ENCODE measurements at regions not wholly inside any gene's neighbourhood (a gene's known extent, or its start where the extent isn't known, plus 50 kb on each side); places are given as distances from the start of the nearest gene placed in this dataset.

GRCh38 chr7:31284106-31284505, 56.4 kb downstream of the NEUROD6 start:
- no peak for DNase-seq (ENCODE audit: low read depth)

DNA sequence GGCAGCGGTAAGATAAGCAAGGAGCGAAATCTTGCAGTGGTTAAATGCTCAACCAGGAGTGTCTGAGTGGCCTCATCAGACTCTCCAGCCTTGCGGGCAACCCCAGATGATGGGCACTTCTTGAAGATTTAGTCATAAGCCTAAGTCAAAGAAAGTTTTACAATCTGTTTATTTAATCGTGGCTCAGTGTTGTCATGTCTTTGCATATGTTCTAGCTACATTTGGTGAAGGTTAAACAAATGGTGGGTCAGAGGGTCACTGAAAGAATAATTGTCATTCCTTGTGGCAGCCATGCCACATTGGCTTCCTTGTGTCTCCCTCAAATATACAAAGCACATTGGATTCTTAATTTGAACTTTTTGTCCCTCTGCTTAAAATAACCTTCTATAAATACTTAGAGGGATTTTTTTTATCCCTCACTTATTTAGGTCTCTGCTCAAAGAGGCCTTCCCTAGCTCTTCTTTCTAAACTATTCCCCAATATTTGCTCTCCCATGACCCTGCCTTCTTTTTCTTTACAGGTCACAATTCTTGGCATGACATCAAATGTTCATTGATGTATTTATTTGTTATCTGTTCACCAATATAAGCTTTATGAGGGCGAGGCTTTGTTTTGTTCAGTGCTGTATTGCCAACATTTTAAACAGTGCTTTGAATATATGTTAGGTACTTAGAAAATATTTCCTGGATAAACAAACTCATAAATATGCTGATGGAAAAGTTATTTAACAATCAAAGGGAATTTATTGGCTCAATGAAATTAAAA, 68.7 kb downstream of the NEUROD6 start:
- DNase-seq (ENCODE audit: low read depth), result no peak

GRCh38 chr7:31267486-31267885, 73.0 kb downstream of the NEUROD6 start:
- no peak for DNase-seq (ENCODE audit: low read depth)

DNA sequence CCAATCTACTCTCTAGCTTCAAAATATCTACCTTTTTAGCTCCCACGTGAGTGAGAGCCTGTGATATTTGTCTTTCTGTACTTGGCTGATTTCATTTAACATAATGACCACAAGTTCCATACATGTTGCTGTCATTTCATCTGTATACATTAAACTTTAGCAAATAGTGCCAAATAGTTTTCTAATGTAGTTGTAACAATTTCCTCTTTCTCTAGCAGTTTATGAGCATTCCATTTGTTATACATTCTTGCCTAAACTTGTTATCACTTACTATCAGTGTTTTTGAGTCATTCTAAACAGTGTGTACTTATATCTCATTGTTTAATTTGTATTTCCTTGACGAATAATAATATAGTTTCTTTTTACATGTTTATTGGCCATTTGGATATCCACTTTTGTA, 77.2 kb downstream of the NEUROD6 start:
- DNase-seq (ENCODE audit: low read depth), result no peak

GRCh38 chr7:31261341-31261740, 79.2 kb downstream of the NEUROD6 start:
- DNase-seq (ENCODE audit: low read depth), result no peak

DNA sequence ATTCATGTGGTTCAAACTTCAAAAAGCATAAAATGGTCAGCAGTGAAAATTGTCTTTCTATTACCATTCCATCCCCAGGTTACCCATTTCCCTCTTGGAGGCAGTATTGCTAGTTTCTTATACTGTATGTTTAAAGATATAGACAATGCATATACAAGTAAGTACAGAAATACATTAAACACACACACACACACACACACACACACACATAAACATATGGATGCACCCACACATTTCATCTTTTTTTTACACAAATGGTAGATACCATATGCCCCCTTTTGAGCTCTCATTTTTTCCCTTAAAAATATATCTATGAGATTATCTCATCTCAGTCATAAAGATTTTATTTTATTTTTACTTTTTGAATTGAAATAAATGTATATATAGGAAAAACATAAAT, 79.7 kb downstream of the NEUROD6 start:
- DNase-seq (ENCODE audit: low read depth), result no peak

GRCh38 chr7:31258391-31258790, 82.1 kb downstream of the NEUROD6 start:
- DNase-seq (ENCODE audit: low read depth), result no peak

DNA sequence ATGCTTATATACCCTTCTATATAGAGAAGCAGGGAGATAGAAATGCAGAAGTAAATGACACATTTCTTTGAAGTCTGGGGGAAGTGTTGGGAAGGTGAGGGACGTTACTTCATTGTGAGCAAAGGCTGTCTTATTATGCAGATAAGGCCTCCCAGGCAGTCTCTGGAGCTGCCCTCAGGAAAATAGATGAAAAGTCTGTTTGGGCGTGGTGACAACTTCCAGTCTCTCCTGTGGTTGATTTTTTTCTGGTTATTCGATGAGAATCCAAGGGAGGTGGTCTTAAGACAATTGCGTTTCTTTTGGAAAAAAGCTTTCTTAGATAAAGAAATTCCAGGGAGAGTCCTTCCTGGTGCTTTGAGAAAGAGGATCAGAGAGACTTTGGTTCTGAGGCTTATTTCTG, 84.0 kb downstream of the NEUROD6 start:
- no peak for DNase-seq (ENCODE audit: low read depth)

GRCh38 chr7:31254926-31255325, 85.6 kb downstream of the NEUROD6 start:
- no peak for DNase-seq (ENCODE audit: low read depth)

GRCh38 chr7:31253532-31253931, 87.0 kb downstream of the NEUROD6 start:
- DNase-seq (ENCODE audit: low read depth), result no peak

DNA sequence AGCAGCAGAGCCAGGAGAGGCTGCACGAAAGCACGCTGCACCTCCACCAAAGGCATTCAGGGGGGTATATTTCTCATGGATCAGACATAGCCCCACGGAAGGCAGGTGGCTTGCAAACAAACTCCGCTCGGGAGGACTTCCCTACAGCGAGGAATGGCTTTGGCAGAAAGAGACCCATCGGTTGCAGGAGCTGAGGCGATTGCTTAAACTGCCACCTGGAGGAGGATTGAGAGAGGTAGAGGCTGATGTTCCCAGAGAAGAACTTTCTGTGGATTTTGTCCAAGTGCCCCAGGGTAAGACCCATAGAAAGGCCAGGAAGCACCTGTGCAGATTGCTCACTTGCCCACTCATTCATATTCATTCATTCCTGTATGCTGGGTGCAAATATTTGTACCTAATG, 89.1 kb downstream of the NEUROD6 start:
- no peak for DNase-seq (ENCODE audit: low read depth)

DNA sequence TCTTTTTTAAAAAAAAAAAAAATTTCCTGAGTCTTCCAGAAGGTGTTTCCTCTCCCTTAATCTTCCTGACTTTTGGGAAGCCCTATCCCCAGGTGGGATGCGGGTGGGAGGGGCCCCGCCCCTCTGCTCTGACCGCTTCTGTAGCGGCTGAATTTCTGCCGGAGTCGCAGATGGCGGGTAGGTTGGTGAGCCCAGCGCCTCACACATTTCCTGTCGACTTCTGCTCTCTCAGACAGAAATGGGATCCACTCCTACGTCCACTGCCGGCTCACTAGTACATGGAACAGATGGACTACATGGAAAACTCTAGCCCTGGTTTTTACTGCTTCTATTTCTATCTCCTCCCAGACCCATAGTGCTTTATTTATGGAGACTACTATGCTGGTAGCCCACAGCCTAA, 90.9 kb downstream of the NEUROD6 start:
- no peak for DNase-seq (ENCODE audit: low read depth)

GRCh38 chr7:31236868-31237267, 103.7 kb downstream of the NEUROD6 start:
- no peak for DNase-seq (ENCODE audit: low read depth)

DNA sequence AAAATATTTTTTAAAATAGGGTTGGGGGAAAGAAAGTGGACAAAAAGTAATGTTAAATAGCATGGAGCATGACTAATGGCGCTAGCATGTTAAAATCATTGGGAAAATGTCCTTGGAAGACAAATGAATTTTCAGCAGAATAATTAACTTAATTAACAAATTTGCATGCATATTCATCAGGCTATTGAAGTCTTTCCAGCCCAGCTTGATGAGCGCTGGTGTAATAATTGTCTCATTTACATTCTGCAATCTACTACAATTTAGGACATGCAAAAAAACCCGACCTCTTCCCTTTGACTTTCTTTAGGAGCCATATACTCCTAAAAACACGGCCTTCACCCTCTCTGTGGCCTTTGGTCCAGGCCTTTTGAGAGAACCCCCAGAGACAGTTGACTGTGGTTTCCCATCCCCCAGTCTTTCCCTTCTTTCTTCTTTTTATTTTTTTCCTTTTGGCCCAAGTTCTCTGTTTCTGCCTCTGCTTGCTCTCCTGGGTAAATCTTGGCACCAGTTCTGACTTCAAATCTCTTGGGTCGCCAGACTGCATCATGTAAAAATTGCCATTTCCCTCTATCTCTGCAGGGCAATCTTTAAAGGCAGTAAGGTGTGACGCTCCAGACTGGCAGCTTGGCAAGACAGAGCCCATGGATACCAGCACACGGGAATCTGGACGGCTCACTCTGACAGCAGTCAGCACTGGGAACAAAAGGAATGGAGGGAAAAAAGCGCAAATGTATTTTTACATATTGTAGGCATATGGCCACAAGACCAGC, 105.5 kb downstream of the NEUROD6 start:
- no peak for DNase-seq (ENCODE audit: low read depth)

- DNase-seq (ENCODE audit: low read depth), result no peak
These were observed 111.6 kb downstream of the NEUROD6 start for GRCh38 chr7:31228957-31229356.

GRCh38 chr7:31214751-31215150, 125.8 kb downstream of the NEUROD6 start:
- DNase-seq (ENCODE audit: low read depth), result no peak

DNA sequence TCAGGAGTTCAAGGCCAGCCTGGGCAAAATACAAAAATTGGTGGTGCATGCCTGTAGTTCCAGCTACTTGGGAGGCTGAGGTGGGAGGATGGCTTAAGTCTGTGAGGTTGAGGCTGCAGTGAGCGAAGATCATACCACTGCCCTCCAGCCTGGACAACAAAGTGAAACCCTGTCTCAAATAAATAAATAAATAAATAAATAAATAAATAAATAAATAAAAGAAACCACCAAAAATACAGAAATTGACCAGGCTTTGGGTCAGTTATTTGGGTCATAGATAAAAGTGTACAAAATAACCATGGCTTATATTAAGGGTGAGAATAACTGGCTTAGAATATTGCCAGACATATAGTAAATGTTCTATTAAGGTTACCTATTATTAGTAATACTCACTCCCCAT, 129.2 kb downstream of the NEUROD6 start:
- DNase-seq (ENCODE audit: low read depth), result no peak

DNA sequence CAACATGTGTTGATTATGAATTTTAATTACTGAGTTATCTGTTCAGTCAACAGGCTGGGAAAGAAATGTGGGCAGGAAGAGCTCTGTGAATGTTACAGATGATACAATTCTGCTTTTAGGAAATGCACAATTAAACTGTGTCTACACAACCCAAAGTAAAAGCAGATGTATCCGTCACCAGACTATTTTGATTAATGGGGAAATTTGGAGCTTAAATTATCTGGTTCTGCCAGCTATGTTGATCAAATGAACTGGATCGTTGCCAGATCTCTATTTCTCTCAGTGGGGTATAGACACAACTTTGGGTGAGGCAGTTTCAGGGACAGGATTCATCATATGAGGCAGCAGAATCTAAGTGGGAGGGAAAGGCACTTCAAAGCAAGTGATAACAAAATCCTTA, 136.5 kb downstream of the NEUROD6 start:
- DNase-seq (ENCODE audit: low read depth), result no peak

DNA sequence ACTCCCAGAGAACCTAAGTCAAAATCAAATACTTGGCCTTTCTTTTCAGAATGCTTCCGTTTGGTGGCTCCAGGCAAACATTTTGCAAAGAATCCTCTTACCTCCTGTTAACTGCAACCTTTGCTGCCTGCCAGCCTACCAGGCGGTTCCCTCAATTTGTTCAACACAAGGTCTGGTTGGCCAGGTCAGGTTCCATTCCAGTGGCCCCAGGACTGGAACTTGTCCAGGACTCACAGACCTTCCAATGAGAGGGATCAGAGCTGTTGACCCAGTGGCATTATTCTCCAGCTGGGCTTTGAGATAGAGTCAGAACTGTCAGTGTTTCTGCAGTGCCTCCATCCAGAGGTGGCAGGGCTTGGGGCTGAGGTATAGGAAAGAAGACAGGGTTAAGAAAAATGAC, 137.0 kb downstream of the NEUROD6 start:
- DNase-seq (ENCODE audit: low read depth), result no peak

DNA sequence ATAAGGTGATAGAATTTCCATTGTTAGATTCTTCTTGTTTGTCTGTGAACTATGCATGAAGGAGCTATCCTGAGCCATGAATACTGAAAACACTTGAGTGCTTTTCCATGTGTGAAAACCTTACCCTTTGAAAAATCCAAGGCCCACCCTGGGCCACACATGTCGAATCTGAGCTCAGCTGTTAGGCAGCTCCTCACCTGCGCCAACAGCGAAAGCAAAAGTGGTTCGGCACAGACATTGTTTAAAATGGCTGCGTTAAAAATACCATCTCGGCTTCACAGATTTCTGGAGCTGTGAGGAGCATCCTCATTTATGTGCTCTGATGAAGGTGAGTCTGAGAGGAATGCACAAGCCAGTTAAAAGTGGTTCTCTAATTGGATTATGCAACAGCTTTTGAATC, 137.7 kb downstream of the NEUROD6 start:
- no peak for DNase-seq (ENCODE audit: low read depth)

- peak; percentile 10 for DNase-seq (ENCODE audit: low read depth)
These were observed 140.9 kb downstream of the ADCYAP1R1 start for GRCh38 chr7:31192986-31193385.

DNA sequence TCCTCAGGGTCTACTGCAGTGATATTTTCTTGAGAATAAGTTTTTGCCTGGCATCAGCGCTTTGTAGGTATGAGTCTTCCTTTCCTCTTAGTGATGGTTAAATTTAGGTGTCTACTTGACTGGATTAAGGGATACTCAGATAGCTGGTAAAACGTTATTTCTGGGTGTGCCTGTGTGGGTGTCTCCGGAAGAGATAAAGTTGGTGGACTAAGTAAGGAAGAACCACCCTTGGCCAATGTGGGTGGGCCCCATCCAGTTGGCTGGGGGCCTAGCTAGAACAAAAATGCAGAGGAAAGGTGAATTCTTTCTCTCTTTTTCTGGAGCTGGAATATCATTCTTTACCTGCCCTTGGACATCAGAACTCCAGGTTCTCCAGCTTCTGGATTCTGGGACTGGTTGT, 138.8 kb downstream of the ADCYAP1R1 start:
- no peak for DNase-seq (ENCODE audit: low read depth)

GRCh38 chr7:31186202-31186601, 134.1 kb downstream of the ADCYAP1R1 start:
- no peak for DNase-seq (ENCODE audit: low read depth)

DNA sequence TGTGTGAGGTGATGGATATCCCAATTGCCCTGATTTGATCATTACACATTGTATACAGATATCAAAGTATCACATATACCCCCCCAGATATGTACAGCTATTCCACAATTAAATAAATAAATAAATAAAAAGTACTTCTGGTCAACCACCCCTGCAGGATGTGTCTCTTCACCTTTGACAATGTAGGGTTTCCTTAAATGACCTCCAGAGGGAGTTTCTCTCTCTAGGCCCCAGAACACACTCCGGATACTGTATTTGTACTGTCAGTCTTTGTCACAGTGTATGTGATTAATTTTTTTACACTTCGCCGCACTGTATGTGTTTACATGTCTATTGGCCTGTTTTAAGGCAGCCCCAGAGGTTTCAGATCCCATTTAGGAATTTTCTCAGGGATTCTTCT, 123.6 kb downstream of the ADCYAP1R1 start:
- DNase-seq (ENCODE audit: low read depth), result no peak
